Common myeloid progenitor, CD34-positive (primary cell): ENCODE measurements at regions not wholly inside any gene's neighbourhood (a gene's known extent, or its start where the extent isn't known, plus 50 kb on each side); places are given as distances from the start of the nearest gene placed in this dataset.
"Not testable (repeated sequence)": the region's sequence is repeated elsewhere in the genome, so short reads cannot be mapped to it uniquely, and the experiment has no call there.

Source experiments
- CTCF ChIA-PET: fragments of 350-600 bp; sonication (Branson Sonifier 250); formaldehyde crosslinking; loops from one replicate; lab custom pipeline; 2021; ENCODE audit warnings: antibody characterized with exemption; lab: Charles Lee
- POLR2A ChIA-PET: fragments of 350-600 bp; sonication (Branson Sonifier 250); formaldehyde crosslinking; loops from one replicate; lab custom pipeline; 2021; ENCODE audit warnings: antibody characterized with exemption; lab: Charles Lee
- DNase-seq, 3 donors: peaks; one replicate each; pipeline versions ENCODE4 v3.0.0 to v3.0.0-alpha.2; 2013
- H3K27ac ChIP-seq, 2 experiments: 1 replicate in 1 of 2; 2 replicates in 1 of 2; pipeline ENCODE4 v1.7.0; 2013; ENCODE audit warnings: inconsistent platforms in 2 of 2, low read length in 2 of 2, mild to moderate bottlenecking in 2 of 2, low read depth in 1 of 2, moderate library complexity in 1 of 2; ENCODE audit not compliant: severe bottlenecking in 2 of 2, insufficient read depth in 1 of 2, poor library complexity in 1 of 2
- H3K27me3 ChIP-seq, 5 experiments: replicated peaks in 2 of 5; 1 replicate in 3 of 5; 2 replicates in 2 of 5; pipeline versions ENCODE4 v1.6.1 to v1.7.0; 2013; ENCODE audit warnings: low read length in 4 of 5, mild to moderate bottlenecking in 2 of 5, moderate library complexity in 2 of 5, inconsistent platforms in 1 of 5; ENCODE audit not compliant: insufficient read depth in 5 of 5, control insufficient read depth in 4 of 5
- H3K36me3 ChIP-seq, 4 experiments: 1 replicate in 2 of 4; 2 replicates in 2 of 4; pipeline versions ENCODE4 v1.6.1 to v1.7.0; 2013; ENCODE audit warnings: low read length in 3 of 4, control low read depth in 1 of 4, mild to moderate bottlenecking in 1 of 4; ENCODE audit not compliant: control insufficient read depth in 4 of 4, insufficient read depth in 4 of 4
- H3K4me1 ChIP-seq, 4 experiments: 1 replicate in 3 of 4; 2 replicates in 1 of 4; pipeline versions ENCODE4 v1.6.1 to v1.7.1; 2013; ENCODE audit warnings: low read length in 3 of 4, mild to moderate bottlenecking in 3 of 4, control low read depth in 1 of 4, inconsistent platforms in 1 of 4, moderate library complexity in 1 of 4; ENCODE audit not compliant: control insufficient read depth in 4 of 4, insufficient read depth in 4 of 4; ENCODE audit errors: control extremely low read depth in 1 of 4
- H3K4me3 ChIP-seq, 7 experiments: 1 replicate in 4 of 7; 2 replicates in 3 of 7; pipeline versions ENCODE4 v1.5.1 to v1.7.0; 2013; ENCODE audit warnings: mild to moderate bottlenecking in 7 of 7, low read length in 6 of 7, moderate library complexity in 6 of 7, inconsistent platforms in 2 of 7, low read depth in 2 of 7, control low read depth in 1 of 7; ENCODE audit not compliant: insufficient read depth in 4 of 7, control insufficient read depth in 1 of 7; ENCODE audit errors: extremely low read depth in 1 of 7
- H3K9me3 ChIP-seq, 5 experiments: 1 replicate in 4 of 5; 2 replicates in 1 of 5; pipeline versions ENCODE4 v1.6.1 to v1.7.1; 2013; ENCODE audit warnings: low read length in 4 of 5, mild to moderate bottlenecking in 2 of 5, inconsistent platforms in 1 of 5, low read depth in 1 of 5, moderate library complexity in 1 of 5; ENCODE audit not compliant: control insufficient read depth in 4 of 5, insufficient read depth in 2 of 5; ENCODE audit errors: control extremely low read depth in 1 of 5
- WGBS: methylation state at CpG from one replicate; pipeline ENCODE4 v1.1.5; 2013; ENCODE audit not compliant: insufficient coverage; 5-methylcytosine and 5-hydroxymethylcytosine counted together

GRCh38 chr1:87428367-87428766 is 99.7 kb downstream of the LMO4 start:
- H3K27ac ChIP-seq: no peak overlapping the region
- CTCF ChIA-PET: no interaction called here
- no peak overlapping the region for H3K4me3 ChIP-seq
- DNase-seq: no peak
- H3K27me3 ChIP-seq: peaks cover 0 to 3% (median 0%) of the 10 kb centered on the region in 5 experiments
- H3K4me1 ChIP-seq: no peaks in the 10 kb centered on the region
- H3K9me3 ChIP-seq: no peaks in the 10 kb centered on the region
- 100% methylated on average over 1 of the region's 3 CpGs for WGBS
- H3K36me3 ChIP-seq: no peaks in the 10 kb centered on the region
- POLR2A ChIA-PET: no interaction called here

DNA sequence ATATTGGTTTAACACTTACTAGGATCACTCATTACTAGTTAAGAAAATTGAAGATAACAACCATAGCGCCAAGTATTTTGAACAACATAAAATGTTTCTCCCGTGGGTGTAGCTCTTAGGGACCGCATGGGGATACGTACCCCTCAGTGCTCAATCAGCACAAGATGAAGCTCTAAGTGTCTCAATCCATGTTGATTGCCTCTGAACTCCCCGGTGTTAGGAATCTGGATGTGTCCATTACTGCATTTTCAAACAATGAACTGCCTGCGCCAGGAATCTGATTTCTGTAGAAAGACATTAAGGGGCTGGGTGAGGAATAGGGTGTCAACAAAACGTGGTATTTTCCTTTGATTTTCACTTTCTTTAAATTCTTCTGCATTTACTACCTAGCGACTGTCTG is 100.2 kb downstream of the LMO4 start:
- Histone ChIP-seq H3K27me3 (peaks cover 0 to 3% (median 0%) of the 10 kb centered on the region in 5 experiments), H3K4me1 (no peaks in the 10 kb centered on the region), H3K4me3 (no peak overlapping the region), H3K36me3 (no peaks in the 10 kb centered on the region), H3K27ac (no peak overlapping the region), H3K9me3 (no peaks in the 10 kb centered on the region)
- CTCF ChIA-PET: no interaction called here
- WGBS: 98% methylated on average over 8 of the region's 8 CpGs
- DNase-seq: no peak
- POLR2A ChIA-PET: no interaction called here

DNA sequence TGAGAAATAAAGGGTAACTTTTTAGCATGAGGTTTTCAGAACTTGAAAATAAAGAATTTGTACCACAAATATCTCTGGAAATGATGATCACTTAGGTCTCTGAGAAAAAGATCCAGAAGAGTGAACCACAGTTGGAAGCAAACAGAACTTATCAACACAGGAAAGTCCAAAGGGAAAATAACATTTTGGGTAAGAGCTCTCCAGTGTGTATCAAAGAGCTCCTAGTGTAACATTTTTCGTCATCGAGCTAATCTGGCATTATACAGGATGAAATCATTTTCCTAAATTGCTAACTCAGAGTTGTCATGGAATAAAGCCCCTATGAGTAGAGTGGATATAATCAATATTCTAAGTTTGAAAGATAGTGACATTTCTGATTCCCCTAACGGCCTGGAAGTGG is 104.0 kb downstream of the LMO4 start:
- CTCF ChIA-PET: no interaction called here
- Histone ChIP-seq H3K4me3 (no peak overlapping the region), H3K27ac (no peak overlapping the region), H3K36me3 (no peaks in the 10 kb centered on the region), H3K27me3 (peaks cover 0 to 3% (median 0%) of the 10 kb centered on the region in 5 experiments), H3K4me1 (no peaks in the 10 kb centered on the region), H3K9me3 (no peaks in the 10 kb centered on the region)
- 67% methylated on average over 3 of the region's 3 CpGs for WGBS
- POLR2A ChIA-PET: no interaction called here
- DNase-seq: no peak

DNA sequence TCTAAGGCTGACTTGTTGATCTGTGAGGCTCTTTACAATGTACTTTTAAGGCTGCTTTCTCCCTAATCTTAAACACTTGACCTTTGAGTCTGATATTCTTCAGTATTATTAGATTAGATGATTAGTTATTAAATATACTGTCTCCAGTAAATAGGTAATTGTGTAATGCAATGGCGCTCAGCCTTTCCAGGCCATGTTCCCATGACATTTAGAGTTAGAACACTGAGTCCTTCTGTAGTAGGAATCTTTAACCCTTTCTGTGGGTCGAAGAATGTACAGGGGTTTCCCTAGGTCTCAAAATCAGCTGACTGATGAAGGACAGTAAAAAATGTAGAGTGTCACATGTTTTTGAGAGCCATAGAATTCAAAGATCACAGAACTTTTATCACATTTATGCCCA is 104.4 kb downstream of the LMO4 start:
- DNase-seq, H3K27me3 ChIP-seq, H3K27ac ChIP-seq, POLR2A ChIA-PET, CTCF ChIA-PET, H3K4me3 ChIP-seq, H3K36me3 ChIP-seq, H3K9me3 ChIP-seq, H3K4me1 ChIP-seq: not testable (repeated sequence)
- WGBS: no CpG with 5 or more reads among the region's 2 CpGs

DNA sequence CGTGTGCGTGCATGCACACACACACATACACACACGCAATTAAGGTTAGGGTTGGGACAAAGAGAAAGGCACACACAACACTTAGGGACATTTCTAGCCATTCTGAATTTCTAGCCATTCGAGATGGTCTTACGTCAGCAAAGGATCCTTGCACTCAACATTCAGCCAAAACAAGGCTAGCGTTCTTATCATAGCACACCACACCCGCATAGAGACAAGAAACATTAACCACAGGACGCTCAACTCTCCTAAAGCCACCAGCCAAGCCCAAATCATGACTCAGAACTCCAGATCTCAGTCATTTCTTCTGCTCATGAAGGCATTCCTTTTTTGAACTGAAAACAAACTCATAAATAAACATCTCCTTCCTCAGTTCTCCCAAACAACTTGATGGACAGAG is 106.8 kb downstream of the LMO4 start:
- Histone ChIP-seq H3K4me3 (no peak overlapping the region), H3K9me3 (no peaks in the 10 kb centered on the region), H3K27me3 (no peaks in the 10 kb centered on the region), H3K36me3 (no peaks in the 10 kb centered on the region), H3K27ac (no peak overlapping the region), H3K4me1 (no peaks in the 10 kb centered on the region)
- peak; percentile 79 to 91 (median 80) for DNase-seq
- ChIA-PET CTCF (no interaction called here), POLR2A (no interaction called here)
- WGBS: 84% methylated on average over 4 of the region's 8 CpGs

- CTCF ChIA-PET, H3K36me3 ChIP-seq, H3K9me3 ChIP-seq, H3K27ac ChIP-seq, H3K4me1 ChIP-seq, POLR2A ChIA-PET, DNase-seq, H3K27me3 ChIP-seq, H3K4me3 ChIP-seq: not testable (repeated sequence)
- 98% methylated on average over 6 of the region's 8 CpGs for WGBS
Measured at GRCh38 chr1:87436115-87436514, 107.4 kb downstream of the LMO4 start.

GRCh38 chr1:87436534-87436933 is 107.9 kb downstream of the LMO4 start:
- ChIA-PET POLR2A (no interaction called here), CTCF (no interaction called here)
- no peak overlapping the region for H3K4me3 ChIP-seq
- H3K27me3 ChIP-seq: no peaks in the 10 kb centered on the region
- H3K4me1 ChIP-seq: no peaks in the 10 kb centered on the region
- WGBS: 100% methylated on average over 3 of the region's 4 CpGs
- no peaks in the 10 kb centered on the region for H3K9me3 ChIP-seq
- no peaks in the 10 kb centered on the region for H3K36me3 ChIP-seq
- DNase-seq: no peak
- no peak overlapping the region for H3K27ac ChIP-seq
